Body of pancreas (tissue), 4 donors: ENCODE measurements at regions not wholly inside any gene's neighbourhood (a gene's known extent, or its start where the extent isn't known, plus 50 kb on each side); places are given as distances from the start of the nearest gene placed in this dataset.

ENCODE experiments used
- POLR2A ChIP-seq, 3 donors: fragments of 450-650 bp; IDR thresholded peaks; one replicate each; pipeline ENCODE4 v1.6.1; 2016; ENCODE audit warnings: antibody characterized with exemption in 3 of 3, mild to moderate bottlenecking in 2 of 3
- TF ChIP-seq, protein P1 (sequence below), 7 experiments: fragments of 450-650 bp in 4 of 7; fragments of 200-600 bp in 3 of 7; sonication (generic) in 3 of 7; IDR thresholded peaks; one replicate each; pipeline ENCODE4 v1.5.1; 2016 to 2019; ENCODE audit warnings: antibody characterized with exemption in 7 of 7

DNA sequence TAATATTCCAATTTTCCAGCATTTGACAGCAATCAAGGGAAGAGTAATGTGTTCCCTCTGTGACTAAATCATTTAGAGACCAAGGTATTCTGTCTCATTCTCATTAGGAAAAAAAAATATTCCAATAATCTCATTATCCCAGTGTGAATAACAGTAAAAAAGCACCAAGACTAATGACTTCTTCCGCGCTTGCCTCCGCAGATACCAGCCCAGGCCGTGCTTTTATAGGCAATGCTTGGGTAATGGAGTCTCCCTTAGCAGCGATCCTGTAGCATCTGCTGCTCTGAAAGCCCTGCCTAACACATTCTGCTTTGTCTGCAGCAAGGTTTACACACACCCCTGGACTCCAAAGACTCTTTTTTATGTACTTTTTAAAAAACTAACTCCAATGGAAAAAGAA is 470.0 kb upstream of the CAMK1G start:
- TF ChIP-seq, protein P1, sequence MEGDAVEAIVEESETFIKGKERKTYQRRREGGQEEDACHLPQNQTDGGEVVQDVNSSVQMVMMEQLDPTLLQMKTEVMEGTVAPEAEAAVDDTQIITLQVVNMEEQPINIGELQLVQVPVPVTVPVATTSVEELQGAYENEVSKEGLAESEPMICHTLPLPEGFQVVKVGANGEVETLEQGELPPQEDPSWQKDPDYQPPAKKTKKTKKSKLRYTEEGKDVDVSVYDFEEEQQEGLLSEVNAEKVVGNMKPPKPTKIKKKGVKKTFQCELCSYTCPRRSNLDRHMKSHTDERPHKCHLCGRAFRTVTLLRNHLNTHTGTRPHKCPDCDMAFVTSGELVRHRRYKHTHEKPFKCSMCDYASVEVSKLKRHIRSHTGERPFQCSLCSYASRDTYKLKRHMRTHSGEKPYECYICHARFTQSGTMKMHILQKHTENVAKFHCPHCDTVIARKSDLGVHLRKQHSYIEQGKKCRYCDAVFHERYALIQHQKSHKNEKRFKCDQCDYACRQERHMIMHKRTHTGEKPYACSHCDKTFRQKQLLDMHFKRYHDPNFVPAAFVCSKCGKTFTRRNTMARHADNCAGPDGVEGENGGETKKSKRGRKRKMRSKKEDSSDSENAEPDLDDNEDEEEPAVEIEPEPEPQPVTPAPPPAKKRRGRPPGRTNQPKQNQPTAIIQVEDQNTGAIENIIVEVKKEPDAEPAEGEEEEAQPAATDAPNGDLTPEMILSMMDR (IDR thresholded peaks at IDR 0.05): no peak
- TF ChIP-seq POLR2A (IDR thresholded peaks at IDR 0.05): no peak
